EH (cell line): ENCODE measurements at regions not wholly inside any gene's neighbourhood (a gene's known extent, or its start where the extent isn't known, plus 50 kb on each side); places are given as distances from the start of the nearest gene placed in this dataset.
"Not testable (repeated sequence)": the region's sequence is repeated elsewhere in the genome, so short reads cannot be mapped to it uniquely, and the experiment has no call there.

ENCODE experiments used
- DNase-seq: peaks from one replicate; pipeline ENCODE4 v3.0.0-alpha.2; 2015; ENCODE audit warnings: low read depth

- DNase-seq, result no peak
These were observed 546.2 kb downstream of the DMRTA1 start for GRCh38 chr9:22992780-22993179.

- no peak for DNase-seq
These were observed 551.3 kb downstream of the DMRTA1 start for GRCh38 chr9:22997923-22998322.

GRCh38 chr9:23005156-23005555 is 558.5 kb downstream of the DMRTA1 start:
- DNase-seq, result no peak

- no peak for DNase-seq
These were observed 559.5 kb downstream of the DMRTA1 start for GRCh38 chr9:23006127-23006526.

- no peak for DNase-seq
These were observed 565.0 kb downstream of the DMRTA1 start for GRCh38 chr9:23011669-23012068.

- no peak for DNase-seq
These were observed 568.9 kb downstream of the DMRTA1 start for GRCh38 chr9:23015557-23015956.

GRCh38 chr9:23036416-23036815 is 589.8 kb downstream of the DMRTA1 start:
- no peak for DNase-seq

GRCh38 chr9:23039402-23039801 is 592.8 kb downstream of the DMRTA1 start:
- DNase-seq, result no peak

- DNase-seq, result no peak
These were observed 594.8 kb downstream of the DMRTA1 start for GRCh38 chr9:23041466-23041865.

- DNase-seq, result no peak
These were observed 597.9 kb downstream of the DMRTA1 start for GRCh38 chr9:23044549-23044948.

- not testable (repeated sequence) for DNase-seq
These were observed 599.4 kb downstream of the DMRTA1 start for GRCh38 chr9:23046026-23046425.

- no peak for DNase-seq
These were observed 603.9 kb downstream of the DMRTA1 start for GRCh38 chr9:23050548-23050947.

- no peak for DNase-seq
These were observed 626.5 kb downstream of the DMRTA1 start for GRCh38 chr9:23073136-23073535.

GRCh38 chr9:23079798-23080197 is 633.2 kb downstream of the DMRTA1 start:
- DNase-seq, result no peak

- no peak for DNase-seq
These were observed 634.8 kb downstream of the DMRTA1 start for GRCh38 chr9:23081377-23081776.

- no peak for DNase-seq
These were observed 642.3 kb downstream of the DMRTA1 start for GRCh38 chr9:23088932-23089364.

GRCh38 chr9:23117616-23118015 is 671.0 kb downstream of the DMRTA1 start:
- DNase-seq, result peak; percentile 0

GRCh38 chr9:23120630-23121029 is 674.0 kb downstream of the DMRTA1 start:
- no peak for DNase-seq

GRCh38 chr9:23123048-23123632 is 676.5 kb downstream of the DMRTA1 start:
- no peak for DNase-seq

- DNase-seq, result no peak
These were observed 680.6 kb downstream of the ELAVL2 start for GRCh38 chr9:23145467-23145866.

- DNase-seq, result no peak
These were observed 673.0 kb downstream of the ELAVL2 start for GRCh38 chr9:23153058-23153457.

GRCh38 chr9:23160491-23160890 is 665.5 kb downstream of the ELAVL2 start:
- DNase-seq, result no peak

GRCh38 chr9:23160952-23161469 is 665.0 kb downstream of the ELAVL2 start:
- no peak for DNase-seq

- no peak for DNase-seq
These were observed 663.3 kb downstream of the ELAVL2 start for GRCh38 chr9:23162789-23163188.
